Dedifferentiated amniotic fluid mesenchymal stem cell (primary cell): ENCODE measurements at regions not wholly inside any gene's neighbourhood (a gene's known extent, or its start where the extent isn't known, plus 50 kb on each side); places are given as distances from the start of the nearest gene placed in this dataset.
"Not testable (repeated sequence)": the region's sequence is repeated elsewhere in the genome, so short reads cannot be mapped to it uniquely, and the experiment has no call there.

Experiments
- DNase-seq: peaks from one replicate; pipeline ENCODE4 v3.0.0-alpha.2; 2016; ENCODE audit errors: extremely low spot score

GRCh38 chr10:4239186-4239585, 454.2 kb upstream of the KLF6 start:
- peak; percentile 9 for DNase-seq

- DNase-seq: not testable (repeated sequence)
Measured at GRCh38 chr10:4236905-4237304, 451.9 kb upstream of the KLF6 start.

GRCh38 chr10:4234661-4235060, 449.7 kb upstream of the KLF6 start:
- DNase-seq: no peak

GRCh38 chr10:4231439-4231838, 446.4 kb upstream of the KLF6 start:
- no peak for DNase-seq

- no peak for DNase-seq
Measured at GRCh38 chr10:4230036-4230435, 445.0 kb upstream of the KLF6 start.

GRCh38 chr10:4229106-4229505, 444.1 kb upstream of the KLF6 start:
- no peak for DNase-seq

GRCh38 chr10:4227586-4227985, 442.6 kb upstream of the KLF6 start:
- no peak for DNase-seq

- DNase-seq: no peak
Measured at GRCh38 chr10:4226941-4227540, 442.0 kb upstream of the KLF6 start.

GRCh38 chr10:4224178-4224577, 439.2 kb upstream of the KLF6 start:
- DNase-seq: no peak

GRCh38 chr10:4221310-4221709, 436.3 kb upstream of the KLF6 start:
- DNase-seq: not testable (repeated sequence)

GRCh38 chr10:4219901-4220300, 434.9 kb upstream of the KLF6 start:
- DNase-seq: no peak

GRCh38 chr10:4217653-4218052, 432.6 kb upstream of the KLF6 start:
- no peak for DNase-seq

- DNase-seq: no peak
Measured at GRCh38 chr10:4217187-4217586, 432.2 kb upstream of the KLF6 start.

GRCh38 chr10:4216726-4217125, 431.7 kb upstream of the KLF6 start:
- no peak for DNase-seq

GRCh38 chr10:4215963-4216575, 431.1 kb upstream of the KLF6 start:
- DNase-seq: no peak

GRCh38 chr10:4215485-4215884, 430.5 kb upstream of the KLF6 start:
- no peak for DNase-seq

GRCh38 chr10:4214908-4215307, 429.9 kb upstream of the KLF6 start:
- DNase-seq: no peak

- DNase-seq: no peak
Measured at GRCh38 chr10:4213441-4213840, 428.4 kb upstream of the KLF6 start.

- no peak for DNase-seq
Measured at GRCh38 chr10:4212111-4212630, 427.2 kb upstream of the KLF6 start.

- DNase-seq: no peak
Measured at GRCh38 chr10:4208499-4208898, 423.5 kb upstream of the KLF6 start.

- no peak for DNase-seq
Measured at GRCh38 chr10:4205113-4205512, 420.1 kb upstream of the KLF6 start.

GRCh38 chr10:4202938-4203337, 417.9 kb upstream of the KLF6 start:
- DNase-seq: no peak
